Mucosa of rectum (tissue), 2 donors: ENCODE measurements at regions not wholly inside any gene's neighbourhood (a gene's known extent, or its start where the extent isn't known, plus 50 kb on each side); places are given as distances from the start of the nearest gene placed in this dataset.

ENCODE experiments used
- H3K27ac ChIP-seq, 2 donors: one replicate each; pipeline ENCODE4 v1.7.0; 2013; ENCODE audit warnings: inconsistent platforms in 2 of 2, low read depth in 2 of 2, low read length in 2 of 2
- H3K27me3 ChIP-seq, 2 donors: one replicate each; pipeline ENCODE4 v1.7.0; 2013; ENCODE audit warnings: low read length in 2 of 2; ENCODE audit not compliant: control insufficient read depth in 2 of 2, insufficient read depth in 2 of 2
- H3K36me3 ChIP-seq, 2 donors: one replicate each; pipeline ENCODE4 v1.7.0; 2013; ENCODE audit warnings: low read length in 2 of 2; ENCODE audit not compliant: control insufficient read depth in 2 of 2, insufficient read depth in 2 of 2
- H3K4me1 ChIP-seq, 2 donors: one replicate each; pipeline ENCODE4 v1.7.0; 2013; ENCODE audit warnings: low read length in 2 of 2, mild to moderate bottlenecking in 1 of 2; ENCODE audit not compliant: control insufficient read depth in 2 of 2, insufficient read depth in 2 of 2
- H3K4me3 ChIP-seq, 2 donors: one replicate each; pipeline ENCODE4 v1.7.0; 2013; ENCODE audit warnings: low read length in 2 of 2
- H3K9ac ChIP-seq, 2 donors: one replicate each; pipeline ENCODE4 v1.7.0; 2013; ENCODE audit warnings: low read length in 2 of 2, low read depth in 1 of 2, mild to moderate bottlenecking in 1 of 2
- H3K9me3 ChIP-seq, 2 donors: one replicate each; pipeline ENCODE4 v1.7.0; 2013; ENCODE audit warnings: low read length in 2 of 2; ENCODE audit not compliant: control insufficient read depth in 2 of 2
- donor health status: healthy.
- donor health status: Normal muscosa, but diverticular disease.

DNA sequence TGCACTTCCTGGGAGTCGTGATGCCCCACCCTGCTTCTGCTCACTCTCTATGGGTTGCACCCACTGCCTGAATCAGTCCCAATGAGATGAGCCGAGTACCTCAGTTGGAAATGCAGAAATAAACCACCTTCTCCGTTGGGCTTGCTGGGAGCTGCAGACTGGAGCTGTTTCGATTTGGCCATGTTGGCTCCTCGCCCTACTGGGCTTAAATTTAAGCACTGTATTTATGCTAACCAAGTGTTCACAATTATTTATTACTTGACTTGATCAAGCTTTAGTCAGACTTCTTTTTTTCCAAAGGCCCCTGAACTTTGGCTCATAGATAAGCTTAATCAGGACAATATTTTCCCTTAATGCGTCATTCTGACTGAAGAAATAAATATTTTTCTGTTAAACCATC lies 1072.4 kb upstream of the CDH9 start:
- Histone ChIP-seq H3K9me3 (no peaks in the 10 kb centered on the region), H3K4me3 (no peak overlapping the region), H3K27ac (no peak overlapping the region), H3K27me3 (no peaks in the 10 kb centered on the region), H3K36me3 (no peaks in the 10 kb centered on the region), H3K4me1 (no peaks in the 10 kb centered on the region), H3K9ac (no peak overlapping the region)

DNA sequence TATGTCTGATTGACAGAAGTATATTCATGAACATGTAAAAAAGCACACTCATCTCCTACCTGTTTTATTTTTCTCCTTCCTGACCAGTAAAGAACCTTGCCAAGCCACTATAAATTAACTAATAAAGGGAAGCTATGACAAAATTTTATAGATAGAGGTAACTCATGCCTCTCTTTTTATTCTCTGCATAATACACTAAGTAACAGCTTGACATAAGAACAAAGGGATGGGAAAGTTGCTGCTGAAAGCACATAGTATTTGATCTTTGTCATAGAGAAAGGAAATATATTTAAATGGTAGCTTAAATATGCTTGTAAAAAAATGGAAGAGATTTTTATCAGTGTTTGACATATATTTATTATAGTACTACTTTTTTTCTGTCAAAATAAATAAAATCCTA lies 1065.7 kb upstream of the CDH9 start:
- no peaks in the 10 kb centered on the region for H3K4me1 ChIP-seq
- no peak overlapping the region for H3K27ac ChIP-seq
- no peaks in the 10 kb centered on the region for H3K36me3 ChIP-seq
- no peak overlapping the region for H3K9ac ChIP-seq
- H3K9me3 ChIP-seq = no peaks in the 10 kb centered on the region
- no peaks in the 10 kb centered on the region for H3K27me3 ChIP-seq
- H3K4me3 ChIP-seq = no peak overlapping the region

DNA sequence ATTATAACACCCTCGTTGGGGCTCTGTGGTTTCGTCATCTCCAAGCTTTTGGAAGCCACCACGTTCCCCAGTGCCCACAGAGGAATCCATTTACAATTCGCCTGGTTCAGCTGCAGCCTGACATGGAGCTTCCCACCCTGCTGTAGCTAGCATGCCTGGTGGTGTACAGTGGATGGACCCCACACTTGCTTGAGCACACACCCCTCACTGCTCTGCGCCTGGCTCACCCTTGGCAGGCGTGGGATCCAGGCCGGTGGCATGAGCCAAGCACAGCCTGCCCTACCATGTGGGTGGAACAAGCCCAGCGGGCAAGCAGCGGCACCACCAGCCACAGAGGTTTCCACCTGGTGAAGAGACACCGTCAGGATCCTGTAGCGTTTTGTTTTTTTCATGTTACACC lies 1045.7 kb upstream of the CDH9 start:
- H3K27me3 ChIP-seq = no peaks in the 10 kb centered on the region
- H3K27ac ChIP-seq = no peak overlapping the region
- peaks cover 0 to 2% of the 10 kb centered on the region in 2 donors for H3K9me3 ChIP-seq
- H3K4me1 ChIP-seq = no peaks in the 10 kb centered on the region
- no peak overlapping the region for H3K9ac ChIP-seq
- H3K4me3 ChIP-seq = no peak overlapping the region
- H3K36me3 ChIP-seq = no peaks in the 10 kb centered on the region

DNA sequence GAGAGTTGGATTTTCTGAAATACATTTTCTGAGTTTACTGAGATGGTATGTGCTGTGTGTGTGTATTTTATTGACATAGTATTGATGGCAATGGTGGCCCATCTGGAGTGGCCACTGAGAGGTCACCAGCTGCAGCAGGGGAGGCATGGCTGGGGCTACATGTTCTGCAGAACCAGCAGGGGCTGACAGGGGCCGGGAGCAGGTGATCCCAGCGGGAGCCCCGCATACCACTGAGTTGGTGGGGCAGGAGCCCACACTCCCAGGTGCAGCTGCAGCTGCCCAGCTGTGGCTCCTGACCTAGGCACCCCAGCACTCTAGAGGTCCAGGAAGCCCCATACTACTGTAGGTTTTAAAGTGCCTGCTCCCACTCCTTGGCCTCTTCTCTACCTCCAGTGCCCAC lies 1044.2 kb upstream of the CDH9 start:
- Histone ChIP-seq H3K27ac (no peak overlapping the region), H3K4me1 (no peaks in the 10 kb centered on the region), H3K9ac (no peak overlapping the region), H3K36me3 (no peaks in the 10 kb centered on the region), H3K27me3 (no peaks in the 10 kb centered on the region), H3K4me3 (no peak overlapping the region), H3K9me3 (peaks cover 0 to 2% of the 10 kb centered on the region in 2 donors)

DNA sequence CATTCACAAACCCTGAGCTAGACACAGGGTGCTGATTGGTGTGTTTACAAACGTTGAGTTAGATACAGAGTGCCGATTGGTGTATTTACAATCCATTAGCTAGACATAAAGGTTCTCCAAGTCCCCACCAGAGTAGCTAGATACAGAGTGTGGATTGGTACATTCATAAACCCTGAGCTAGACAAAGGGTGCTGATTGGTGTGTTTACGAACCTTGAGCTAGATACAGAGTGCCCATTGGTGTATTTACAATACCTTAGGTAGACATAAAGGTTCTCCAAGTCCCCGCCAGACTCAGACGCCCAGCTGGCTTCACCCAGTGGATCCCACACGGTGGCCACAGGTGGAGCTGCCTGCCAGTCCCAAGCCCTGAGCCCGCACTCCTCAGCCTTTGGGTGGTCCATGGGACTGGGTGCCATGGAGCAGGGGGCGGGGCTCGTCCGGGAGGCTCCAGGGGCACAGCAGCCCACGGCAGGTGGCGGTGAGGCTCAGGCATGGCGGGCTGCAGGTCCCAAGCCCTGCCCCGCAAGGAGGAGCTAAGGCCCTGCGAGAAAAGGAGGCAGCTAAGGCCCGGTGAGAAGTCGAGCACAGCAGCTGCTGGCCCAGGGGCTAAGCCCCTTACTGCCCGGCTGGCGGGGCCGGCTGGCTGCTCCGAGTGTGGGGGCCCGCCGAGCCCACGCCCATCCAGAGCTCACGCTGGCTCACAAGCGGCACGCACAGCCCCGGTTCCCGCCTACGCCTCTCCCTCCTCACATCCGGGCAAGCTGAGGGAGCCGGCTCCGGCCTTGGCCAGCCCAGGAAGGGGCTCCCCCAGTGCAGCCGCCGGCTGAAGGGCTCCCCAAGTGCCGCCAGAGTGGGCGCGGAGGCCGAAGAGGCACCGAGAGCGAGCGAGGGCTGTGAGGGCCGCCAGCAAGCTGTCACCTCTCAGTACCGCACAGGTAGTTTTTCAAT lies 1039.2 kb upstream of the CDH9 start:
- Histone ChIP-seq H3K27me3 (no peaks in the 10 kb centered on the region), H3K4me3 (no peak overlapping the region), H3K4me1 (no peaks in the 10 kb centered on the region), H3K36me3 (no peaks in the 10 kb centered on the region), H3K9ac (no peak overlapping the region), H3K27ac (no peak overlapping the region), H3K9me3 (no peaks in the 10 kb centered on the region)

DNA sequence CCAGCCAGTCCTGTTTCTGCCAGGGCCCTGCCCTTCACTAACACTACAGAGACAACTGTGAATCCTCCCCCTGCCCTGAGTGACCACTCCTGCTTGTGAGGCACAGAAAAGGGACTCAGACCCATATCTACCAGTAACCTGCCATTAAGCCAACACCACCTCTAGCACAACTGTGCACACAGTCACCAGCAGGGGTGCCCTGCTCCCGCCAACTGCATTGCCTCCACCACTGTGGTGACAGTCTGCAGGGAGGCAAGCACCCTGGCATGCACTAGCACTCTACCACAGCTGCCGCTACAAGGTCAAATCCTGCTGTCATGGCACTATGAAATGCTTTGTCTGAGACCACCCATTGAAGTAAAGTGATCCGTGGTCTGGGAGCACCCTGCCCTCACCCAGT lies 1028.5 kb upstream of the CDH9 start:
- Histone ChIP-seq H3K9me3 (peaks cover 0 to 4% of the 10 kb centered on the region in 2 donors), H3K4me1 (no peaks in the 10 kb centered on the region), H3K36me3 (no peaks in the 10 kb centered on the region), H3K27ac (no peak overlapping the region), H3K27me3 (no peaks in the 10 kb centered on the region), H3K9ac (no peak overlapping the region), H3K4me3 (no peak overlapping the region)

DNA sequence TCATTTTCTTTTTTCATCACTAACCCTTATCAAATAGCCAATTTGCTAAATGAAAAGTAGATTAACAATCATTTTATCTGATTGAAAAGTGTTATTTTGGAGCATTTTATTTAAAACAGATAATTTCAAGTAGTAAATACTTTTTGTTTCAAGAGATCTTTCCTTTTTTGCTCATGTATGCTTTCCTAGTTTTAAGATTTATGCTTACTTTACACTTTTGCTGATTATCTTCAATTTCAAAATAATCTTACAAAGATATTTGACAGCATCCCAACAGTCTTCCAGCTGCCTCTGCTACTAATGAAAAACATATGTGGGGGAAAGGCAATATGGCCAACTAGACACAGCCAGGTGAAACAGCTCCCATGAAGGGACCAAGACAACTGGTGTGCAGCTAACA lies 1027.3 kb upstream of the CDH9 start:
- no peaks in the 10 kb centered on the region for H3K36me3 ChIP-seq
- no peaks in the 10 kb centered on the region for H3K27me3 ChIP-seq
- H3K9ac ChIP-seq = no peak overlapping the region
- peaks cover 0 to 4% of the 10 kb centered on the region in 2 donors for H3K9me3 ChIP-seq
- no peaks in the 10 kb centered on the region for H3K4me1 ChIP-seq
- H3K27ac ChIP-seq = no peak overlapping the region
- no peak overlapping the region for H3K4me3 ChIP-seq

DNA sequence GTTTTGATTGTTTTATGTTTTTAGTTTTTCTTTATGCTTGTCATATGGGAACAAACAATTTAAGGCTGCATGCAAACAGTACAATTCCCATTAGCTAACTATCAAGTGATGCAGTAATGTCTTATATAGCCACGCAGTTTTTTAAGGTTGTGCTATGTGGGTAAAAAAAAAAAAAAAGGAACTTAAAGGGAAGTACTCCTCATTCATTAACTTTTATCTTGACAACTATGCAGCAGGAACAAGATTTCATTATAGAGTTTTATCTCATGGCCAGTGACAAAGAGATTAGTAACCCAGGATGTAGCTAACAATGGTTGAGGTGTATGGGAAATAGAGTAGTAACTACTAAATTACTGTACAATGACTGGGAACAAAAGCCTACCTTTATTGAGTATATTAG lies 1008.2 kb upstream of the CDH9 start:
- H3K9ac ChIP-seq = no peak overlapping the region
- H3K36me3 ChIP-seq = no peaks in the 10 kb centered on the region
- no peaks in the 10 kb centered on the region for H3K27me3 ChIP-seq
- H3K4me1 ChIP-seq = no peaks in the 10 kb centered on the region
- no peak overlapping the region for H3K27ac ChIP-seq
- H3K9me3 ChIP-seq = no peaks in the 10 kb centered on the region
- H3K4me3 ChIP-seq = no peak overlapping the region

DNA sequence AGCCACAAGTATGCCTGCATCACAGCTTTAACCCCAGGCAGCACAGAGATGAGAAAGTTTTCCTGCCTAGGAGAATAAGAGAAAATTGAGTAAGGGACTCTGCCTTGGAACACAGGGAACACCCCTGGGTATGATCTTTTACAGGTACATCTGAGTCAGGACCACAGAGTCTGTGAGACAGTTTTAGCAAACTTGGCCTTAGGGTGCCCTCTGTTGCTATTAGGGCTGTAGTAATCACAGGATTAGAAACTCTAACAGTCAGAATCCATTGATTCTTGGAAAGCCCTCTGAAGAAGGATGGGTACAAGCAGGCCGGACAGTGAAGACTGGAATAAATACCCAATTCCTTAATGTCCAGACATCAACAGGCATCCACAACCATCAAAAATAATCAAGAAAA lies 989.5 kb upstream of the CDH9 start:
- H3K27ac ChIP-seq = no peak overlapping the region
- no peak overlapping the region for H3K4me3 ChIP-seq
- H3K27me3 ChIP-seq = no peaks in the 10 kb centered on the region
- H3K36me3 ChIP-seq = no peaks in the 10 kb centered on the region
- H3K9ac ChIP-seq = no peak overlapping the region
- H3K4me1 ChIP-seq = no peaks in the 10 kb centered on the region
- peaks cover 2% of the 10 kb centered on the region in 2 donors for H3K9me3 ChIP-seq

DNA sequence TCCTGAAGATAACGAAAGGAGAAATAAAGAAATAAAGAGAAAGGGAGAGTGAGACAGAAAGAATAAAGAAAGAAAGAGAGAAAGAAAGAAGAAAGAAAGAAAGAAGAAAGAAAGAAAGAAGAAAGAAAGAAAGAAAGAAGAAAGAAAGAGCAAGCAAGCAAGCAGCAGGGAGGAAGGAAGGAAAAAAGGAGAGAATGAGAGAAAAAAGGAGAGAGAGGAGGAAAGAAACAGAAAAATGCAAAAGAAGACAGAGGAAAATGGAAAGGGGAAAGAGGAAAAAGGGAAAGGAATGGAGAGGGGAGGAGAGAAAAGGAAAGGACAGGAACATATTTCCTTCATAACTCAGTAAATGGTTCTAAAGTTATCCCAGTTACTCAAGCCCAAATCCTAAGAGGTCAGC lies 978.8 kb upstream of the CDH9 start:
- Histone ChIP-seq H3K4me3 (no peak overlapping the region), H3K27me3 (no peaks in the 10 kb centered on the region), H3K9me3 (peaks cover 0 to 10% of the 10 kb centered on the region in 2 donors), H3K4me1 (no peaks in the 10 kb centered on the region), H3K27ac (no peak overlapping the region), H3K36me3 (no peaks in the 10 kb centered on the region), H3K9ac (no peak overlapping the region)
